ENCODE measurements at regions not wholly inside any gene's neighbourhood (a gene's known extent, or its start where the extent isn't known, plus 50 kb on each side); places are given as distances from the start of the nearest gene placed in this dataset.

DNA sequence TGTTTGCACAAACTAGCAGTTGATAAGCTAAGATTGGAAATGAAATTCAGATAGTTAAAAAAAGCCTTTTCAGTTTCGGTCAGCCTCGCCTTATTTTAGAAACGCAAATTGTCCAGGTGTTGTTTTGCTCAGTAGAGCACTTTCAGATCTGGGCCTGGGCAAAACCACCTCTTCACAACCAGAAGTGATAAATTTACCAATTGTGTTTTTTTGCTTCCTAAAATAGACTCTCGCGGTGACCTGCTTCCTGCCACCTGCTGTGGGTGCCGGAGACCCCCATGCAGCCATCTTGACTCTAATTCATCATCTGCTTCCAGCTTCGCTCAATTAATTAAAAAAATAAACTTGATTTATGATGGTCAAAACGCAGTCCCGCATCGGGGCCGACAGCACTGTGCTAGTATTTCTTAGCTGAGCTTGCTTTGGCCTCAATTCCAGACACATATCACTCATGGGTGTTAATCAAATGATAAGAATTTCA lies 335.6 kb downstream of the TMEM121 start:
- H3K36me3 Mint-ChIP-seq (ENCODE audit: low read depth, unreplicated experiment), result no peaks in the 10 kb centered on the region
- DNase-seq (ENCODE audit: low read depth), result no peak

DNA sequence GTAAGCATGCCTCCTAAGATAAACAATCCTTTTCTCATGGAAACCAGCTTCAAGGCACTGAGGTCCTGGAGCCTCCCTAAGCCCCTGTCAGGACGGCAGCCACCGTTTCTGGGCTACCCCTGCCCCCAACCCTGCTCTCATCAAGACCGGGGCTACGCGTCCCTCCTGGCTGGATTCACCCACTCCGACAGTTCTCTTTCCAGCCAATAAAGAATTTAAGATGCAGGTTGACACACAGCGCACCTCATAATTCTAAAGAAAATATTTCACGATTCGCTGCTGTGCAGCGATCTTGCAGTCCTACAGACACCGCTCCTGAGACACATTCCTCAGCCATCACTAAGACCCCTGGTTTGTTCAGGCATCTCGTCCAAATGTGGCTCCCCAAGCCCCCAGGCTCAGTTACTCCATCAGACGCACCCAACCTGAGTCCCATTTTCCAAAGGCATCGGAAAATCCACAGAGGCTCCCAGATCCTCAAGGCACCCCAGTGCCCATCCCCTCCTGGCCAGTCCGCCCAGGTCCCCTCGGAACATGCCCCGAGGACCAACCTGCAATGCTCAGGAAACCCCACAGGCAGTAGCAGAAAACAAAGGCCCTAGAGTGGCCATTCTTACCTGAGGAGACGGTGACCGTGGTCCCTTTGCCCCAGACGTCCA lies 336.3 kb downstream of the TMEM121 start:
- peaks cover 21% of the 10 kb centered on the region for H3K9me3 Mint-ChIP-seq (ENCODE audit: unreplicated experiment)
- Histone ChIP-seq H3K36me3 (ENCODE audit: insufficient read depth, low read length) (no peaks in the 10 kb centered on the region), H3K4me2 (ENCODE audit: low read length) (no peak overlapping the region), H3K27ac (ENCODE audit: low read depth, low read length) (no peak overlapping the region), H2AFZ (ENCODE audit: low read depth, low read length) (no peak overlapping the region), H3K27me3 (ENCODE audit: insufficient read depth, low read length) (no peaks in the 10 kb centered on the region), H3K79me2 (ENCODE audit: insufficient read depth, low read length) (no peaks in the 10 kb centered on the region), H3K9ac (ENCODE audit: low read length) (no peak overlapping the region), H3K4me3 (ENCODE audit: insufficient read depth, low read depth, low read length) (no peak overlapping the region), H4K20me1 (ENCODE audit: insufficient read depth, low read length) (no peaks in the 10 kb centered on the region), H3K9me3 (ENCODE audit: insufficient read depth, low read depth, low read length) (peaks cover 18% of the 10 kb centered on the region), H3K4me1 (ENCODE audit: insufficient read depth, low read length) (no peaks in the 10 kb centered on the region)
- DNase-seq (ENCODE audit: low read depth) (no peak), FAIRE-seq (no peak)
- no peak overlapping the region for H3K27ac Mint-ChIP-seq (ENCODE audit: unreplicated experiment)
- H3K36me3 Mint-ChIP-seq (ENCODE audit: low read depth, unreplicated experiment), result no peaks in the 10 kb centered on the region
- no peak overlapping the region for H3K4me3 Mint-ChIP-seq (ENCODE audit: unreplicated experiment)
- no peaks in the 10 kb centered on the region for H3K4me1 Mint-ChIP-seq (ENCODE audit: low read depth, unreplicated experiment)
- no peaks in the 10 kb centered on the region for H3K27me3 Mint-ChIP-seq (ENCODE audit: low read depth, unreplicated experiment)
- no peak for TF ChIP-seq EZH2 (IDR thresholded peaks at IDR 0.05; ENCODE audit: insufficient read depth, low read length)
- TF ChIP-seq, protein P1, sequence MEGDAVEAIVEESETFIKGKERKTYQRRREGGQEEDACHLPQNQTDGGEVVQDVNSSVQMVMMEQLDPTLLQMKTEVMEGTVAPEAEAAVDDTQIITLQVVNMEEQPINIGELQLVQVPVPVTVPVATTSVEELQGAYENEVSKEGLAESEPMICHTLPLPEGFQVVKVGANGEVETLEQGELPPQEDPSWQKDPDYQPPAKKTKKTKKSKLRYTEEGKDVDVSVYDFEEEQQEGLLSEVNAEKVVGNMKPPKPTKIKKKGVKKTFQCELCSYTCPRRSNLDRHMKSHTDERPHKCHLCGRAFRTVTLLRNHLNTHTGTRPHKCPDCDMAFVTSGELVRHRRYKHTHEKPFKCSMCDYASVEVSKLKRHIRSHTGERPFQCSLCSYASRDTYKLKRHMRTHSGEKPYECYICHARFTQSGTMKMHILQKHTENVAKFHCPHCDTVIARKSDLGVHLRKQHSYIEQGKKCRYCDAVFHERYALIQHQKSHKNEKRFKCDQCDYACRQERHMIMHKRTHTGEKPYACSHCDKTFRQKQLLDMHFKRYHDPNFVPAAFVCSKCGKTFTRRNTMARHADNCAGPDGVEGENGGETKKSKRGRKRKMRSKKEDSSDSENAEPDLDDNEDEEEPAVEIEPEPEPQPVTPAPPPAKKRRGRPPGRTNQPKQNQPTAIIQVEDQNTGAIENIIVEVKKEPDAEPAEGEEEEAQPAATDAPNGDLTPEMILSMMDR (IDR thresholded peaks at IDR 0.05; ENCODE audit: insufficient read depth, low read depth, low read length), result no peak

More for the DNA sequence above, 335.6 kb downstream of the TMEM121 start:
- Histone ChIP-seq H3K9ac (ENCODE audit: low read length) (no peak overlapping the region), H3K79me2 (ENCODE audit: insufficient read depth, low read length) (no peaks in the 10 kb centered on the region), H3K27ac (ENCODE audit: low read depth, low read length) (no peak overlapping the region), H3K4me2 (ENCODE audit: low read length) (no peak overlapping the region), H4K20me1 (ENCODE audit: insufficient read depth, low read length) (no peaks in the 10 kb centered on the region), H3K9me3 (ENCODE audit: insufficient read depth, low read depth, low read length) (peaks cover 18% of the 10 kb centered on the region), H3K27me3 (ENCODE audit: insufficient read depth, low read length) (no peaks in the 10 kb centered on the region), H2AFZ (ENCODE audit: low read depth, low read length) (no peak overlapping the region), H3K36me3 (ENCODE audit: insufficient read depth, low read length) (no peaks in the 10 kb centered on the region), H3K4me3 (ENCODE audit: insufficient read depth, low read depth, low read length) (no peak overlapping the region), H3K4me1 (ENCODE audit: insufficient read depth, low read length) (no peaks in the 10 kb centered on the region)
- Mint-ChIP-seq H3K4me3 (ENCODE audit: unreplicated experiment) (no peak overlapping the region), H3K27me3 (ENCODE audit: low read depth, unreplicated experiment) (no peaks in the 10 kb centered on the region), H3K9me3 (ENCODE audit: unreplicated experiment) (peaks cover 21% of the 10 kb centered on the region), H3K27ac (ENCODE audit: unreplicated experiment) (no peak overlapping the region), H3K4me1 (ENCODE audit: low read depth, unreplicated experiment) (no peaks in the 10 kb centered on the region)
- TF ChIP-seq EZH2 (IDR thresholded peaks at IDR 0.05; ENCODE audit: insufficient read depth, low read length), result no peak
- TF ChIP-seq, protein P1 (IDR thresholded peaks at IDR 0.05; ENCODE audit: insufficient read depth, low read depth, low read length), result no peak
- FAIRE-seq, result no peak
